ENCODE measurements at regions not wholly inside any gene's neighbourhood (a gene's known extent, or its start where the extent isn't known, plus 50 kb on each side); places are given as distances from the start of the nearest gene placed in this dataset.

DNA sequence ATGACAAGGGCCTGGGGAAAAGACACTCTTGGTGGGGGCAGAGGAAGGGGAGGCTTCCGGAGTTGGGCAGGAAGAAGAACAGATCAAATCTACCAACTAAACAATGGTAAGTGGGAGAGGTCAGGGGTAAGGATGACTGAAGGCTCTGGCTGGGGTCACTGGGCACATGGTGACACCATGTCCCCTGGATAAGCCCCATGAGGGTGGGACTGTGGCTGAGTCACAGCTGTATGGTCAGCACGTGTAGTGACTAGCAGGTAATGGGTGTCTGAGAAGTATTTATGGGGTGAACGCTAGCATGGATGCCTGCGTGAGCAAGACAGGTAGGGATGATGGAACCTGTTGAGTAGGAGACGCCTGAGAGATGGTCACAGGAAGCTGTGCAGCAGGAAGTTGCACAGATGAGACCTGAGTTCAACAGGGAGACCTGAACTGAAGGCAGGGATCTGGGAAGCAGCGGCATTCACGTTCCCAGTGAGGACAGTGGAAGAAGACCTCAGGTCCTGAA, 64.5 kb upstream of the SNX9 start:
- TF ChIP-seq, protein P1, sequence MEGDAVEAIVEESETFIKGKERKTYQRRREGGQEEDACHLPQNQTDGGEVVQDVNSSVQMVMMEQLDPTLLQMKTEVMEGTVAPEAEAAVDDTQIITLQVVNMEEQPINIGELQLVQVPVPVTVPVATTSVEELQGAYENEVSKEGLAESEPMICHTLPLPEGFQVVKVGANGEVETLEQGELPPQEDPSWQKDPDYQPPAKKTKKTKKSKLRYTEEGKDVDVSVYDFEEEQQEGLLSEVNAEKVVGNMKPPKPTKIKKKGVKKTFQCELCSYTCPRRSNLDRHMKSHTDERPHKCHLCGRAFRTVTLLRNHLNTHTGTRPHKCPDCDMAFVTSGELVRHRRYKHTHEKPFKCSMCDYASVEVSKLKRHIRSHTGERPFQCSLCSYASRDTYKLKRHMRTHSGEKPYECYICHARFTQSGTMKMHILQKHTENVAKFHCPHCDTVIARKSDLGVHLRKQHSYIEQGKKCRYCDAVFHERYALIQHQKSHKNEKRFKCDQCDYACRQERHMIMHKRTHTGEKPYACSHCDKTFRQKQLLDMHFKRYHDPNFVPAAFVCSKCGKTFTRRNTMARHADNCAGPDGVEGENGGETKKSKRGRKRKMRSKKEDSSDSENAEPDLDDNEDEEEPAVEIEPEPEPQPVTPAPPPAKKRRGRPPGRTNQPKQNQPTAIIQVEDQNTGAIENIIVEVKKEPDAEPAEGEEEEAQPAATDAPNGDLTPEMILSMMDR (IDR thresholded peaks at IDR 0.05; ENCODE audit: low read depth, low read length), result no peak
- no peak for DNase-seq (ENCODE audit: extremely low read depth, low read depth)

DNA sequence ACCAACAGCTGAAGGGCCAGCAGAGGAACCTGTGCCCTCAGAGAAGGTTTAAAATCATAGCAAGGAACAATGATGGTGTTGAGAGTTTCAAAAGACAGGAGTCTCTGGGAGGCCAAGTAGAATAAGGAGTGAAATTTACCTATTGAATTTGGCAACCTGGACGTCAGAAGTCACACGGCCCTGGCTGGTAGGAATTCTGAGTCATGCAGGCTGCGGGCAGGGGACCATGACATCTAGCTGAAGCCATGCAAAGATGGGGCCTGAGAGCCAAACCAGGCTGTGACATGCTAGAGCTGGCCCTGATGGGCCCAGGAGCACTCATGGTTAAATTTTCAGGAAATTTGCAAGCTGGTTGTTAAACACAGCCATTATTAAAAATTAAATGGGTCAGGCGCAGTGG, 64.0 kb upstream of the SNX9 start:
- no peak for DNase-seq (ENCODE audit: extremely low read depth, low read depth)
- TF ChIP-seq, protein P1 (IDR thresholded peaks at IDR 0.05; ENCODE audit: low read depth, low read length), result no peak

DNA sequence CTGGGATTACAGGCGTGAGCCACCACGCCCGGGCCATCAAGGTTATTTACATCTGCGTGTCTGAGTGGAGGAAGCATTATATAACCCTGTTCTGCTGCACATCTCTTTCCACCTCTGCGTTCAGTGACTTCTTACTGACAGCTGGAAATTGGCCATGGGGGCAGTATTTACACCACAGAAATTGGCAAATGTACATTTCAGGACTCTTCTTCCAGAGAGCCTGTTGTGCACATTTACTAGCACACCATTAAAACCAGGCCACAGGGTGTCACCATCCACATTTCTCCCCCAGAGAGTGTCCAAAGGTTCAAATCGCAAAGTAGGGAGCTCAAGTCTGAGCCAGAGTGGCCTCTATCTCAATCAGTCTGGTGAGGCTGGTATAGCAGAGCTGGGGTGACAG, 62.9 kb upstream of the SNX9 start:
- DNase-seq (ENCODE audit: extremely low read depth, low read depth), result no peak

DNA sequence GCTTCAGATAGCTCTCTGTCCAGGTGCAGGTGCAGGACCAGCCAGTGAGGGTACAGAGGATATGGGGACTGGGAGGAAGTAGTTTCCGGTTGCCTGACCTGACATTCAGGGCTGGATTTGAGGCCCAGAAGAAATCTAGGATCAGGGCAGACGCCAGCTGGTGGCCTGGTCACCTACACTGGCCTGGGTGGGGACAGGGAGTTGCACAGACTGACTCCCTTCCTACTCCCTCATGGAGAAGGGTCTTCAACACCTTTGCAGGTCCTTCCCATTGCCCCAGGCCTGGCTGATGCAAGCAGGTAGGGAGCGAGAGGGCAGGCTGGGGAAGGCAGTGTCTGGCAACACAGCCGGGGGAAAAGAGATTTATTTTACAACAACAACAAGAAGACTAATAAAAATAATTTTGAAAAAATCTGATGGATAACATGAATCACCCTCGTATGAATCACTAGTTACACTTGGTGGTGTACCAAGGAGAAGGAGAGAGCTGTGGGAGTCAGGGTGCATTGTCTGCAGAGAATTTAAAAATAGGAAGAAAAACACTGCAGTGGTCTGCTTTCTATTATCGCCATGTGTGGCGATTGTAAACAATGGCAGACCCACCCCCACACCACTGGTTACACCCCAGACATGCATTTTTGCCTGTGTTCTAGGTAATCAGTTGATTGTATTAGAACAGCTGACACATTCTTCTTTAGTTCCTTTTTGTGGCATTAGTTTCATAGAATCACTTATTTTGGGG, 62.3 kb upstream of the SNX9 start:
- peak; percentile 79 for DNase-seq (ENCODE audit: extremely low read depth, low read depth)

More for the DNA sequence above, 62.9 kb upstream of the SNX9 start:
- TF ChIP-seq, protein P1 (IDR thresholded peaks at IDR 0.05; ENCODE audit: low read depth, low read length), result no peak

DNA sequence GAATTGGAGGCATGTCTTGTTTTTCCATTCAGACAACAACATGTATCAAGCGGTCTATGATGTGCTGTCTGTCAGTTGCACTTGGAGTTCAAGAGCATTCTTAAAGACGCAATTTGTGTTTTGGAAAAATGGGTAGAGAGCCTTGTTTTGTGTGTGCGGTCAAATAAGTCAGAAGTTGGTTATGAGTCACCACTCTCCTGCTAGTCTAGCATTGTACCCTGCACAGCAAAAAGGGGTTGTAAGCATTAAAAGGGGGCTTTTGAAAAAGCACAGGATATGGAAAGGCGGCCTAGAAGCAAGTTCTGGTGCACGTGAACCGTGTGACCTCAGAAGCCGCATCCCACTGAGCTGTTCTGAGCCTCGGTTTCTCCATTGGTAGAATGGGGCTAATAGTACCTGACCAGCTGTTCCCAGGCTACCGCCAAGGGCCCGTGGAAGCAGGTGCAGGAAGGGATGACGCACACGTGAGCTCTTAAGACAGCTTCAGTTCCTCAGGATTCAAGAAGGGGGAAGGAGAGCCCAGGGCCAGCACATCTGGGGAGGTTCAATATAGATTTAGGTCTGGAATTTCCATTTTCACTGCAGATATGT, 61.6 kb upstream of the SNX9 start:
- no peak for DNase-seq (ENCODE audit: extremely low read depth, low read depth)
- TF ChIP-seq, protein P1 (IDR thresholded peaks at IDR 0.05; ENCODE audit: low read depth, low read length), result no peak

More for the DNA sequence above, 62.3 kb upstream of the SNX9 start:
- TF ChIP-seq, protein P1 (IDR thresholded peaks at IDR 0.05; ENCODE audit: low read depth, low read length), result no peak

DNA sequence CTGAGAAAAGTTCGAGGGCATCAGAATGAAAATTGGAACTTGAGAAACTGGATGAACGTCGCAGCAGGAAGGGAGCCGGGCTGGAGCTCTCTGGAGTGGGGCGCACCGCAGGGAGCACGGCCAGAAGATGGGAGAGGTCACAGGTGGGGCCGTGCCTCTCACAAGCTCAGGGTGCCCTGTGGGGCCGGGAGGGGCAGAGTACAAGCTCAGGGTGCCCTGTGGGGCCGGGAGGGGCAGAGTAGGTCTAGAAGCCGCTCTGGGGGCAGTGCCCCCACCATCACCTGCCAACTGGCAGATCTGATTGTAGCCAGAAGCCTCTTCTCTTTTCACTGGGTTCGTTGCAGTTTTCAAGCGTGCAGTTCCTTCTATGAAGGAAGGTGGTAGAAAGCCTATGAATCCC, 61.1 kb upstream of the SNX9 start:
- TF ChIP-seq, protein P1 (IDR thresholded peaks at IDR 0.05; ENCODE audit: low read depth, low read length), result no peak
- DNase-seq (ENCODE audit: extremely low read depth, low read depth), result no peak

DNA sequence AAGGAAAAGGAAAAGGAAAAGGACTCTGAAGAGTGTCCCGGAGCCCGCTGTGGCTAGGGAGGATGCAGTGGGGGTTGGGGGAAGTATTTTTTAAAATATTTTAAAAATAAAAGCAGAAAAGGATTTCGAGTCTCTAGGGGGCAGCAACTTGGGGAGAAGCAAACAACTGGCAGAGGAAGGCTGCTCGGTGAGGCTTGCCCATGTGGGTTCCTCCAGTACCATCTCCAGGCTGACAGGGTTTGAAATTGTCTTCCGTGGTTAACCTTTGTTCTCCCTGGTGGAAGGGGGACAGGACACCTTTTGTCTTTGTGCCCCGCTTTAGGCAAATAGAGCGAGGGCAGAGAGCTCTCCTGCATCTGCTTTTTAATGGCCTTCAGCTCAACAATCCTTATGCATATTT, 60.4 kb upstream of the SNX9 start:
- TF ChIP-seq, protein P1 (IDR thresholded peaks at IDR 0.05; ENCODE audit: low read depth, low read length), result no peak
- DNase-seq (ENCODE audit: extremely low read depth, low read depth), result no peak

Data from AG09319 (cell line).